GM19395 (cell line): ENCODE measurements at regions not wholly inside any gene's neighbourhood (a gene's known extent, or its start where the extent isn't known, plus 50 kb on each side); places are given as distances from the start of the nearest gene placed in this dataset.
"Not testable (repeated sequence)": the region's sequence is repeated elsewhere in the genome, so short reads cannot be mapped to it uniquely, and the experiment has no call there.

ENCODE experiments used
- ATAC-seq: cut with Tn5 transposase; IDR thresholded peaks from one replicate; pipeline ENCODE4 v1.9.1; 2021; ENCODE audit warnings: mild to moderate bottlenecking, moderate library complexity; ENCODE audit not compliant: unreplicated experiment

- not testable (repeated sequence) for ATAC-seq
Measured at GRCh38 chr9:103611950-103612349, 482.2 kb upstream of the SMC2 start.

DNA sequence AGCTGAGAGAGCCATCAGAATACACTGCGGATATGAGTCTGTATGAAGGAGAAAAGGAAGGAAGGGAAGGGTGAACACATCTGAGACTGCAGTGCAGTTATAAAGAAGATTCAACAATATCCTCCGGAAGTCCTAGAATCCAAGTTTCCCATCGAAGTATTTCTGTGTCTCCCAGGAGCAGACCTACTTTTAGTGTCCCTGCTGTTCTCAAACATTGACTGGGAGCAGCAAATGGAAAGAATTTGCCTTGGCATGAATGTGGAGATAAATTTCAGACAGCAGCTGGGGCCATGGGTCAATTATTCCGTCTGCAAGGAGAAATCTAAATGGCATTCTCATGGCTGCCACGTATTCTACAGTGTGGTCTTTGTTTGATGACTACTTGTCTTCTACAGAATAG is 478.1 kb upstream of the SMC2 start:
- no peak for ATAC-seq

DNA sequence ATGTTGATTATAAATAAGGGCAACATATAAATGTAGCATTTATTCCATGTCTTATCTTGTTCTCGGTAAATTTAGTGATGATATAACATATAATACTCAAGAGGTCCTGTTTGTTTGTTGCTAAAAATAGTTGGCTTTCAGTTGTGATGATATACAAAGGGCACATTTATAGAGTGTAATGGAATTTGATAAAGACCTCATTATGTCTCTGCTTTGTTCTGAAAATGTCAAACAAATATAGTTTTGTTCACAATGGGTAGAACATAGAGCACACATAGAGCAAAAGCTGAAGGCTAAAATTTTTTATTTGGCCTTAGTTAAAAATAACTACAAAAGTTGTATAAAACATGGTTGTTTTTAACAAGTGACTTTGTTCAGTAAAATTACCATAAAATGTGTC is 477.1 kb upstream of the SMC2 start:
- ATAC-seq: no peak

DNA sequence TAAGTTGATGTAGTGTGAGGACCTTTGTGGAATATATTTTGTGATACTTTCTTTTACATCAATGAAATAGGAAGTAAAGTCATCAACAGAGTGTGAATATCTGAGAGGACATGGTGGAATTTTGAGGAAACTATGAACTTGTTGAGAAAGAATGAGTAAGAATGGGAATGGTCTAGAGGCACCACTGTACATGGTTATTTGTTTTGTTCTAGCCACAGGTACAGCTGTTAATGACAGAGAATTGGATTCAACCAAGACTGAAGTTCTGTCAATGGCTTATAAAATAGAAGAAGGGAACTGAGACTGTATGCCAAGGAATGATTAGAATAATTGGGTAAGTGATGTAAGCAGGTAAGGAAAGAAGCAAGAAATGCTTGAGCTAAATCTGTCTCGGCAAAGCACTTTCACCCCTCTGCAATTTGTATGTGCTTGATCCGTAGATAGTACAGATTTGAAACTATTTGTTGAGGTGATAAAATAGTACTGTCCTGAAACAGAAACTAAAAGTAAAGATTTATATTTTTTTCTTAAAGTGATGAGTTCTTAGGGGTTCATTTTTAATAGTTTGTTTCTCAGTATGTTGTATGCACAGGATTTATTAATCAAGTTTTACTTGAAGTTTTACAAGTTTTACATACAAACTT is 468.8 kb upstream of the SMC2 start:
- no peak for ATAC-seq

DNA sequence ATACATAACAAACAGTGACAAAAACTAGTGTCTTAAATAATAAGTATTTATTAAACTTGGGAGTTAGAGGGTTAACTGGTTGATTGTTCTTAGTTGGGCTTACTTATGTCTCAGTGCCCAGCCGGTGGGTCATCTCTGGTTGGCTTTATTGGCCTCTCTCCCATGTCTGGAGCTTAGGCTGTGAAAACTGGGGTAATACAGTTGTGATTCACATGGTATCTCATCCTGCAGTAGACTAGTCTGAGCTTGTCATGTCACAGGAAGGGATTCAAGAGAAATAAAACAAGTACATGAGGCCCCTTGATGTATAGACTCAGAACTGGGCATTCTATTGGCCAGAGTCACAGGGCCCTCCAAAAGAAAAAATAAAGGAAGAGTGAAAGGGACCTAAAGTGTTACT is 466.4 kb upstream of the SMC2 start:
- no peak for ATAC-seq

- no peak for ATAC-seq
Measured at GRCh38 chr9:103649086-103649485, 445.0 kb upstream of the SMC2 start.

DNA sequence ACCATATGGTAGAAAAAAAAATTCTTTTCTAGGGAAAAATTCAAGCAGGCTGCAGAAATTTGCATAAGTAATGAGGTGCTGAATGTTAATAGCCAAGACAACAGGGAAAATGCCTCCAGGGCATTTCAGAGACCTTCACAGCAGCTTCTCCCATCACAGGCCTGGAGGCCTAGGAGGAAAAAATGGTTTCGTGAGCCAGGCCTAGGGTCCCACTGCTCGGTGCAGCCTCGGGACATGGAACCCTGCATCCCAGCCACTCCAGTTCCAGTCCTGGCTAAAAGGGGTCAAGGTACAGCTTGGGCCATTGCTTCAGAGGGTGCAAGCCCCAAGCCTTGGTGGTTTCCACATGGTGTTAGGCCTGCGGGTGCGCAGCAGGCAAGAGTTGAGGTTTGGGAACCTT is 436.0 kb upstream of the SMC2 start:
- no peak for ATAC-seq

DNA sequence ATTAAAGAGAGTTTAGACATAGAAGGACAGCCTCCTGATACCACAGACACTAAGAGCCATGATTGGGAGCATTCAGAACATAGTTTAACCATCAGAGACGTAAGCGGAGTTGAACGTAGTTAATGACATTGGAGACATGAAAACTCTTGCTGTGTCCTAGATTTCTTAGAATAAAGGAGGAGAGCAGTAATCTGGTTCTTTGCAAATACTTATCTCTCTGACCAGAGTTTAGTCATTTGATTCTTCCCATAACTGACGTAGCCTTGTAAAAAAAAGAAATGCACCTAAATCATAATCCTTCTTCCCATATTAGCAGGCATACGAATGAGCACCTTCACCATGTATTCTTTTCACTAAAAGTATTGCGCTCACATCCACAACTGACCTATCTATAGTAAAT is 433.3 kb upstream of the SMC2 start:
- no peak for ATAC-seq

GRCh38 chr9:103661663-103662062 is 432.4 kb upstream of the SMC2 start:
- ATAC-seq: no peak

GRCh38 chr9:103669296-103669695 is 424.8 kb upstream of the SMC2 start:
- no peak for ATAC-seq

DNA sequence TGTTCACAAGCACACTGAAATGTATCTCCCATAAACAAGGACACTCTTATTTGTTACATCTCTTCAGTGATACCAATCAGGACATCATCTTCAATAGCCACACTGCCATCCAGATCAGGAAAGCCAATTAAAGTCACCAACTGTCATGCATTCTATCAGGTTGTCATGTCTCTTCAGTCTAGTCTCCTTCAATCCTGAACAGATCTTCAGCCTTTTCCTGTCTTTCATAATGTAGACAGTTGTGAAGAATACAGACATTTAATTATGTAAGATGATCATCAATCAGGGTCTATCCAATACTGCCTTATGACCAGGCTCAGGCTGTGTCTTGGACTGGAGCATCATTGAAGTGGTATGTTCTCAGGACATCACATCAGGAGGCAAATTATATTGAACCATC is 419.8 kb upstream of the SMC2 start:
- no peak for ATAC-seq

DNA sequence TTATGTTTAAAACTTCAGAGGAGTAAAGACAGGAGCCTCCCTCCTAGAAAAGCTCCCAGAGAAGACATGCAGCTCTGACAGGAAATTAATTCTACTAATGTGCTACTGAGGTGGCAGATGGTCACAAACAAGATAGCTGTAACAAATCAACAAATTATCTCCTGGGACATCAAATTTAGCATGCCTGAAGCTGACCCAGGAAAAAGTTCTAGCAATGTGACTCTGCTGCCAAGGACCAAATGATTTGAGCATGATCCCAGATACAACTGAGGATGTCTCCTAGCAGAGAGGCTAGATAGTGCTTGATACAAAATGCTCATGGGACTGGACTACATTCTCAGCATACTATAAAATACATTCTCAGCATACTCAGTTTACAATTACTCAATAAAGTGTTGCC is 413.5 kb upstream of the SMC2 start:
- no peak for ATAC-seq

- no peak for ATAC-seq
Measured at GRCh38 chr9:103681435-103681834, 412.7 kb upstream of the SMC2 start.

DNA sequence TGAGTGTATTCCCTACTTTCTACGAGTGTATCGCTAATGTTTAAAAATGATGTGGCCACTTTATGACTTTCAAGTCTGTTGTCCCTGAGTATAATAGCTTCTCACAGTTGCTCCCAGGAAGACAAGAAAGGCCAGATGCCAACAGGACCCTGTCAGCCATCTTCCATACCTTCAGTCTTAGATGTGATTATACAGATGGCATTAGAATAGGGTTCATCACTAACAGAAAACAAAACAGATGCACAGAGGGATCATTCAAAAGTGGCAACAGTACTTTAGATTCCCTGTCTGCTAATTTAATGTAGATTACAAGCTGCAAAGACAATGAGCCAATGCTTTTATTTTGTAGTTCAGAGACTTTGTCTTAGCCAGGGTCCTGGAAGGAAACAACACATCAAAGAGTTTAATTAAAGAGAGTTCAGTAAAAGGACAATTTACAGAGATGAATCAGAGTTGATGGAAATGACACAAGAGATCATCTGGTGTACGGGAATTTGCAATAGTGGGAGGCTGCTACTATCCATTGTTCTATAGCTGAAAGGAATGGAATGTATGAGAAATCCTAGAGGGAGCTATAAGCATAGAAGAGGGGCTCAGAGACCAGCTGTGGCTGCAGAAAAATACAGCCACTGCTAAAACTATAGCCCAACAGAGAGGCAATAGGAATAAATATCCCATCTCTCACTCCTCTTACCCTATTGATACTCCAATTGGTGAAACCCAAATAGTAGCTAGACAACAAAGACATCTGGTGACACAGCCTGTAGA is 393.7 kb upstream of the SMC2 start:
- no peak for ATAC-seq

DNA sequence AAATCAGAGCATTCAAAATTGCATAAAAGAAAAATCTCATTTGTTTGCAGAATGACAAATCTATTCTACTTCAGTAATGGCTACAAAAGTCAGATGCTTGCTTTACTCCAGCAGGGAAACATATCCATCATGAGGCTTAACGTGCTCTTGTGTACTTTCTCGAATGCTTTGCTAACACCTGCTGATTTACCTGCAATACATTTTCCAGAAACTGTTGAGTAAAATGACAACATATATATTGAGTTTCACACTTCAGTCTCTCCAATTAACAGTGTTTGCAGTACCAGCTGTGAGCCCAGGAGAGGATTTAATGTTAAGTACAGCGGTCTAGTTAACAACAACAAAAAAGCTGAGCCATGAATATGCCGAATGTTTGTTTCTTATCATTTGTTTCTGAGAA is 391.5 kb upstream of the SMC2 start:
- no peak for ATAC-seq

DNA sequence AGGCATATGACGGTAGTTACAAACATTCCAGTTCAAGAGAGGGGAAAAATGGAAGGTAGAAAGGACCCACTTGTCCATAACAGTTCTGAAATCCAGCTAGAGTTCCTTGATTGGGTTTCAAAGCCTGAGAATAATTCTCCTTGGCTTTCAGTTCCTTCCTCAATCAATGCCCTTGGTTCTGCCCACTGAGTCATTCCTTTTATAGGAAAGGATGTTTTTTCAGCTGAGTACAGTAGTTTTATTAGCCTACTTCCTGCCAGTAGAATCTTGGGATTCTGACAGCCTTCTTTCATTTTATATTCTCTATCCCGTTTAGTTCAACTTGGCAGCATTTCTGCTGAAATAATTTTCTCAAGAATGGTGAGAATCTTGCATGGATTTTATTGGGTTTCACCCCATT is 386.9 kb upstream of the SMC2 start:
- ATAC-seq: no peak

DNA sequence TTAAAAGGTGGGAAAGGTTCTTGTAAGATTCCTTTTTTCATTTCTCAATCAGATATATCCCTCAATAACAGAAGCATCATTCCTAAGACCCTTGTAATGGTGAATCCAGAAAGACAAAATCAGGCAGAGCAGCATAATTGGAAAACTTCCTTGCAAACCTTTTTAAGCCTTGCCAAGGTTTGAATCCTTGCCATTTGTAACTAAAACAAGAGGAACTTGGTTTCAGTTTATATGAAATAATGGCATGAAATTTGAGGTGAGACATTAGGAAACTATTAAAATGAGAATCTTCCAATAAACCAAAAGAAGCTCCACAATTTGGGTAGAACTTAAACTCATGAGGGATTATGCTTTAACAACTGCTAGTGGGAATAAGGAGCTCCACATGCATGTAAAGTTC is 384.7 kb upstream of the SMC2 start:
- ATAC-seq: no peak

DNA sequence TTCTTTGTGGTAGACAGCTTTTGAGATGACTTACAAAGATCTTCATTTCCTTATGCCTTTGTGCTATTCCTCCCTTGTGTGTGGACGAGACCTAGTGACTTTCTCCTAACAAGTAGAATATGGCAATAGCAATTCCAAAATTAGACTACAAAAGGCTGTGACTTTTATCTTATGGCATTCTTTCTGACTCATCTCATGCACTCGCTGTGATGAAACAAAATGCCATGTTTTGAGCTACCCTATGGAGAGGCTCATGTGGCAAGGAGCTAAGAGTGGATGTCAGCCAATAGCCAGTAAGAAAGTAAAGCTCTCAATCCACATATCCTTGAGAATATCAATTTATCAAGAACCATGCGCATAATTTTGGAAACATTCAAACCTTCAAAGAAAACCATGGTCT is 380.5 kb upstream of the SMC2 start:
- no peak for ATAC-seq

DNA sequence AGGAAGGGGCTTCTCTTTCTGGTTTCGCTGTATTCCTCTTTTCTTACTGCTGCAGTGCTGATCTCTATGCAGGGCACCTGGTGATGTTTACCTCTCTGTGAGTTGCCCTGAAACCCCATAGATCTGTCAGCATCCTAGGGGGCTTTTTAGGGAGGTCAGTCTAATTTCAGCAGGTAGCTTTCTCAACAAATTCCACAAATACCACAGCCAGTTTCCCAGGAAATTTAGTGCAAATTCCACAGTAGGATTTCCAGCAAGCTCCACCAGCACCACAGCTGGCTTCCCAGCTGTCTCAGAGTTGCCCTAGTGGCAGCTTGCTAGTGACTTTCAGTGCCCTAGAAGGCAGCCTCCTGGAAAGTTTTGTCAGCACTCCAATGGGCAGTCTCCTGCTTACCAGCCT is 379.1 kb upstream of the SMC2 start:
- no peak for ATAC-seq

- no peak for ATAC-seq
Measured at GRCh38 chr9:103721056-103721455, 373.1 kb upstream of the SMC2 start.

DNA sequence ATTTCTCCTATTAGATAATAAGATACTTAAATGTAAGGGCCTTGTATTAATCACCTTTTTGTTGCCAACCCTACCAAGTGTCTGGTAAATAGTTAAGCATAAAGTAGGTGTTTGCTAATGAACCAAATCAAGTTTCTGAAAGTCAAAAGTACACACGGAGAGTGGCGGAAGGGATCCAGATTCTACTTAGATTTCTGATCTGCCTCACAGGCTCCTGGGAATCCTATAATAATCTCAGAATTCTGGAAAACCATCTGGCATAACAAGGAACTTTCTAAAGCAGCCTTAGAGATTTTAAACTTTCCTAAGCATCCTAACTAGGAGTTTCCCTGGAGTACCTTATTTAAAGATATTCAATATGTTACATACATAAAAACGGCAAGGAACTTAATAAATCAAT is 363.2 kb upstream of the SMC2 start:
- no peak for ATAC-seq

DNA sequence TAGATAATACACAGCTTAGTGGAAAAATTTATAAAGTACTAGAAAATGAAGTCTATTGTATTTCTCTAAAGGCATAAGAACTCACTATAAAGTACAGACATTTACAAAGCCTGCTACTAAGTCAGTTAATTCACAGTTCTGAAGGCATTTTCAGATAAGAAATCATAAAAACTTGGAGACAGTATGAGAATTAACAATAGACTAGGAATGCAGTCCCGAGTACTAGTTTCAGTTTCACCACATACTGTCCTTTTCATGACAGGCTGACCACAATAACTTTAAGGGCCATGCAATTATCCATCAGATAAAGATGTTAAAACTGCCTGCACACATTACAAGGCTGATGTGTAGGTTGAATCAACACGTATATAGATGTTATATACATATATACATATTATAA is 362.6 kb upstream of the SMC2 start:
- ATAC-seq: no peak

DNA sequence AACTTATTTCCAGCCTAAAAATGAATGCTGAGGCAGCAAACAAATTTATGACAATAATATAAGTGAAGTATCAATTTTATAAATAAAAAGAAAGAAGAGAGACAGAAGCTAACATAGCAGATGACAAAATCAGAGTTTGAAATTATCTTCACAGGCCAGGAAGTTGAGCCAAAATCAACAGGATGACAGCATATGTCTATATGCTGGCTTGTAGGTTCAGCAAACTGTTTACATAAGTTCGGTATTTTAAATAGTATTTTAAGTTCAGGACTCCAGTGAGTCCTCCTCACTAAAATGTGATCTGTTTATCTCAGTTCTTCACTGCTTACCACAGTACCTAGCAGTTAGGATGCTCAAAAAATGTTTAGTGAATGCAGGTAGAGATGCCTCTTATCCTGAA is 359.6 kb upstream of the SMC2 start:
- no peak for ATAC-seq
